ENCODE measurements at regions not wholly inside any gene's neighbourhood (a gene's known extent, or its start where the extent isn't known, plus 50 kb on each side); places are given as distances from the start of the nearest gene placed in this dataset.

DNA sequence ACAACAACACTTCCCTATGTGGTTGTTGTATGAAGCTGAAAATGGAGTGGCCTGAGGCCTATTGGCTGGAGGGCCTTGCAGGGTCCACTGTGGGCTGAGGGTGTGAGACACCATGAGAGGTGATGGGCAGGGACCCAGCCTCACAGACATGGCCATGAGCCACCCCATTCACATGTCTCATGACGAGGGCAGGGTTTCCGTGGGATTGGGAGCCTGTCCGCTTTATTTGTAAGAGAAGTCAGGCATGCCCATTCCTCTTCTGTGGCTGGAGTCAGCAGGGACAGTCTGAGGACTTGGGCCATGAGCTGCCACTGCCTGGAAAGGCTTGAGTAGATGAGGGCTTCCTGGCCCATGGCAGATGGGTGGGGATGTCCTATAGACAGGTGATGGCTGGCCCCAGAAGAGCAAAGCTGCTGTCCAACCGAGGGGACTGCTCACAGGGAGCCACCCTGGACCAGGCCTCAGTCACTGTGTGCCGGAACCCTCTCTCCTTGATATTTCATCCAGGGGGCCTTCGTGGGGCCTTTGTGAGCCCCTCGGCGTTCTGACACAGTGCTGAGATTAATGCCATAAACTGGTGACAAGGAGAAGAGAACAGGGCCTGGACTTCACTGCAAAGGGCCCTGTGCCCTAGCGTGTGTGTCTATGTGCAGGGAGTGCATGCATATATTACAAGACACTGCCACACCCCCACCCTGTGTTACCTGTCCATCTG lies 971.9 kb downstream of the BRD1 start:
- H3K27me3 ChIP-seq (ENCODE audit: control insufficient read depth in 1 of 2, insufficient read depth in 2 of 2, low read length in 2 of 2): peaks cover 3 to 17% of the 10 kb centered on the region in 2 experiments; a peak in 2 of 5 replicates
- CTCF ChIA-PET (ENCODE audit: low intra/inter-chr PET ratio, low total read pairs): no interaction called here

More for the DNA sequence above, 971.9 kb downstream of the BRD1 start:
- no peak for FAIRE-seq
- POLR2A ChIA-PET: interaction anchor here (0.7 kb wide), 1 partner anchor 88 kb away, joined by 3 read pairs; no protein-coding TSS in a partner anchor
- ATAC-seq: no peak
- Histone ChIP-seq H3K4me3 (replicated peaks in 1 of 3; ENCODE audit: insufficient read depth in 1 of 3, low read depth in 2 of 3, low read length in 3 of 3) (no peak overlapping the region), H3K4me1 (ENCODE audit: insufficient read depth, low read length) (peaks cover 14% of the 10 kb centered on the region), H3K9ac (ENCODE audit: insufficient read depth, low read depth, low read length) (no peak overlapping the region), H4K20me1 (ENCODE audit: insufficient read depth, low read length) (no peaks in the 10 kb centered on the region), H2AFZ (ENCODE audit: low read length) (no peak overlapping the region), H3K36me3 (replicated peaks in 1 of 2; ENCODE audit: control insufficient read depth in 1 of 2, insufficient read depth in 2 of 2, low read length in 2 of 2) (no peaks in the 10 kb centered on the region), H3K27ac (ENCODE audit: extremely low read length, insufficient read depth, low read length) (no peak overlapping the region), H3K9me3 (ENCODE audit: low read length) (no peaks in the 10 kb centered on the region), H3K4me2 (ENCODE audit: low read depth, low read length) (no peak overlapping the region), H3K79me2 (ENCODE audit: insufficient read depth, low read length) (no peaks in the 10 kb centered on the region)
- BruUV-seq (replicated peaks): no TSS peak
- 26% methylated on average over 6 of the region's 9 CpGs for WGBS (ENCODE audit: low lambda C conversion rate)
- in situ Hi-C loops (cut with HindIII; ENCODE audit: extremely low pct_ligation_motif_present, low pct_unique_long_range_greater_than_20kb) (no loop called here), intact Hi-C loops (cut with micrococcal nuclease; ENCODE audit: unreplicated experiment) (no loop called here)
- no peak for DNase-seq (ENCODE audit: low spot score)
- TF ChIP-seq ZFP41 (CRISPR knock-in tag; IDR thresholded peaks at IDR 0.05; ENCODE audit: borderline replicate concordance) (no peak), ZNF619 (CRISPR knock-in tag; IDR thresholded peaks at IDR 0.05) (no peak), ZNF281 (CRISPR knock-in tag; IDR thresholded peaks at IDR 0.05; ENCODE audit: borderline replicate concordance) (no peak), ZNF468 (CRISPR knock-in tag; IDR thresholded peaks at IDR 0.05) (no peak), ZNF513 (CRISPR knock-in tag; conservative IDR thresholded peaks at IDR 0.05) (no peak), ZMYM3 (CRISPR knock-in tag; IDR thresholded peaks at IDR 0.05) (no peak), ZNF350 (CRISPR knock-in tag; IDR thresholded peaks at IDR 0.05; ENCODE audit: borderline replicate concordance, low read depth) (no peak), SRSF9 (IDR thresholded peaks at IDR 0.05; ENCODE audit: borderline replicate concordance, insufficient read depth, low read depth, low read length, poor library complexity, severe bottlenecking) (no peak), ZKSCAN1 (IDR thresholded peaks at IDR 0.05; ENCODE audit: low read length) (no peak), AKAP8 (CRISPR knock-in tag; IDR thresholded peaks at IDR 0.05) (no peak)
- TF ChIP-seq, protein P1, sequence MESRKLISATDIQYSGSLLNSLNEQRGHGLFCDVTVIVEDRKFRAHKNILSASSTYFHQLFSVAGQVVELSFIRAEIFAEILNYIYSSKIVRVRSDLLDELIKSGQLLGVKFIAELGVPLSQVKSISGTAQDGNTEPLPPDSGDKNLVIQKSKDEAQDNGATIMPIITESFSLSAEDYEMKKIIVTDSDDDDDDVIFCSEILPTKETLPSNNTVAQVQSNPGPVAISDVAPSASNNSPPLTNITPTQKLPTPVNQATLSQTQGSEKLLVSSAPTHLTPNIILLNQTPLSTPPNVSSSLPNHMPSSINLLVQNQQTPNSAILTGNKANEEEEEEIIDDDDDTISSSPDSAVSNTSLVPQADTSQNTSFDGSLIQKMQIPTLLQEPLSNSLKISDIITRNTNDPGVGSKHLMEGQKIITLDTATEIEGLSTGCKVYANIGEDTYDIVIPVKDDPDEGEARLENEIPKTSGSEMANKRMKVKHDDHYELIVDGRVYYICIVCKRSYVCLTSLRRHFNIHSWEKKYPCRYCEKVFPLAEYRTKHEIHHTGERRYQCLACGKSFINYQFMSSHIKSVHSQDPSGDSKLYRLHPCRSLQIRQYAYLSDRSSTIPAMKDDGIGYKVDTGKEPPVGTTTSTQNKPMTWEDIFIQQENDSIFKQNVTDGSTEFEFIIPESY (CRISPR knock-in tag; IDR thresholded peaks at IDR 0.05): no peak

Measured in HepG2 (cell line).